HEK293 (cell line): ENCODE measurements at regions not wholly inside any gene's neighbourhood (a gene's known extent, or its start where the extent isn't known, plus 50 kb on each side); places are given as distances from the start of the nearest gene placed in this dataset.

ENCODE experiments used
- CTCF ChIA-PET: fragments of 350-600 bp; formaldehyde crosslinking; extraction: SDS; loops from one replicate; lab custom pipeline; 2021; ENCODE audit warnings: antibody characterized with exemption; lab: Yijun Ruan, JAX
- POLR2A ChIA-PET: fragments of 300-600 bp; formaldehyde crosslinking; extraction: SDS; loops from one replicate; lab custom pipeline; 2020; ENCODE audit warnings: antibody characterized with exemption, inconsistent platforms; lab: Yijun Ruan, JAX
- H3K27ac ChIP-seq: fragments of 200-500 bp; sonication (Bioruptor generic); 2 replicates; pipeline ENCODE4 v1.5.1; 2014; ENCODE audit warnings: low read depth, low read length, control low read depth, inconsistent platforms; ENCODE audit errors: extremely low read depth
- H3K36me3 ChIP-seq, 2 experiments: fragments of 200-500 bp in 1 of 2; sonication (Bioruptor generic) in 1 of 2; 1 replicate in 1 of 2; 2 replicates in 1 of 2; pipeline ENCODE4 v1.5.1; 2014 to 2017; ENCODE audit warnings: inconsistent platforms in 2 of 2, low read length in 2 of 2; ENCODE audit not compliant: control insufficient read depth in 2 of 2, insufficient read depth in 1 of 2
- H3K4me1 ChIP-seq: fragments of 200-500 bp; sonication (Bioruptor generic); 2 replicates; pipeline ENCODE4 v1.5.1; 2014; ENCODE audit warnings: mild to moderate bottlenecking, low read length, inconsistent platforms; ENCODE audit not compliant: control insufficient read depth, insufficient read depth
- H3K4me3 ChIP-seq: 2 replicates; pipeline ENCODE4 v1.5.1; 2011; ENCODE audit warnings: low read depth, mild to moderate bottlenecking, control low read depth, low read length, moderate library complexity
- H3K9me3 ChIP-seq: fragments of 200-500 bp; sonication (Bioruptor generic); 2 replicates; pipeline ENCODE4 v1.5.1; 2014; ENCODE audit warnings: low read depth, low read length, inconsistent platforms; ENCODE audit not compliant: control insufficient read depth, insufficient read depth
- GLI4 ChIP-seq: fragments of 450-650 bp; formaldehyde crosslinking; IDR thresholded peaks from 2 replicates; pipeline ENCODE4 v1.5.1; 2016; ENCODE audit warnings: missing biosample characterization, missing genetic modification characterization
- HOXD13 ChIP-seq: sonication (generic); formaldehyde crosslinking; IDR thresholded peaks from 2 replicates; pipeline ENCODE4 v1.8.0; 2022; ENCODE audit warnings: missing genetic modification reagents, borderline replicate concordance
- OVOL3 ChIP-seq: fragments of 450-650 bp; formaldehyde crosslinking; IDR thresholded peaks from 2 replicates; pipeline ENCODE4 v1.5.1; 2016; ENCODE audit warnings: missing biosample characterization, missing genetic modification characterization
- PRDM10 ChIP-seq: fragments of 450-650 bp; formaldehyde crosslinking; IDR thresholded peaks from 2 replicates; pipeline ENCODE4 v1.5.1; 2016; ENCODE audit warnings: missing biosample characterization, missing genetic modification characterization
- SCRT2 ChIP-seq: fragments of 450-650 bp; formaldehyde crosslinking; IDR thresholded peaks from 2 replicates; pipeline ENCODE4 v1.5.1; 2016; ENCODE audit warnings: missing biosample characterization, missing genetic modification characterization
- SETDB1 ChIP-seq: IDR thresholded peaks from one replicate; pipeline ENCODE4 v1.6.1; 2017; ENCODE audit warnings: mild to moderate bottlenecking, low read length, moderate library complexity, mixed read lengths; ENCODE audit not compliant: insufficient read length
- SP3 ChIP-seq: fragments of 450-650 bp; formaldehyde crosslinking; IDR thresholded peaks from 2 replicates; pipeline ENCODE4 v1.5.1; 2016; ENCODE audit warnings: missing biosample characterization, missing genetic modification characterization
- YY2 ChIP-seq: fragments of 450-650 bp; formaldehyde crosslinking; IDR thresholded peaks from 2 replicates; pipeline ENCODE4 v1.5.1; 2016; ENCODE audit warnings: missing biosample characterization, missing genetic modification characterization
- ZEB2 ChIP-seq: fragments of 450-650 bp; formaldehyde crosslinking; IDR thresholded peaks from 2 replicates; pipeline ENCODE4 v1.5.1; 2016; ENCODE audit warnings: missing biosample characterization, missing genetic modification characterization
- ZFP69B ChIP-seq: fragments of 450-650 bp; formaldehyde crosslinking; IDR thresholded peaks from 2 replicates; pipeline ENCODE4 v1.5.1; 2016; ENCODE audit warnings: missing biosample characterization, missing genetic modification characterization
- ZNF140 ChIP-seq: fragments of 450-650 bp; formaldehyde crosslinking; IDR thresholded peaks from 2 replicates; pipeline ENCODE4 v1.5.1; 2016; ENCODE audit warnings: missing biosample characterization, missing genetic modification characterization
- ZNF175 ChIP-seq: fragments of 450-650 bp; formaldehyde crosslinking; IDR thresholded peaks from 2 replicates; pipeline ENCODE4 v1.5.1; 2016; ENCODE audit warnings: missing biosample characterization, missing genetic modification characterization
- ZNF2 ChIP-seq: fragments of 450-650 bp; formaldehyde crosslinking; IDR thresholded peaks from 2 replicates; pipeline ENCODE4 v1.5.1; 2016; ENCODE audit warnings: missing biosample characterization, missing genetic modification characterization
- ZNF202 ChIP-seq: fragments of 450-650 bp; formaldehyde crosslinking; IDR thresholded peaks from 2 replicates; pipeline ENCODE4 v1.5.1; 2016; ENCODE audit warnings: missing biosample characterization, missing genetic modification characterization, borderline replicate concordance
- ZNF221 ChIP-seq: fragments of 450-650 bp; formaldehyde crosslinking; IDR thresholded peaks from 2 replicates; pipeline ENCODE4 v1.5.1; 2017; ENCODE audit warnings: missing biosample characterization, missing genetic modification characterization, borderline replicate concordance
- ZNF324 ChIP-seq: fragments of 450-650 bp; formaldehyde crosslinking; IDR thresholded peaks from 2 replicates; pipeline ENCODE4 v1.5.1; 2016; ENCODE audit warnings: missing biosample characterization, missing genetic modification characterization
- ZNF423 ChIP-seq: fragments of 450-650 bp; formaldehyde crosslinking; IDR thresholded peaks from 2 replicates; pipeline ENCODE4 v1.5.1; 2016; ENCODE audit warnings: missing biosample characterization, missing genetic modification characterization
- ZNF426 ChIP-seq: fragments of 450-650 bp; formaldehyde crosslinking; IDR thresholded peaks from 2 replicates; pipeline ENCODE4 v1.5.1; 2017; ENCODE audit warnings: missing biosample characterization, missing genetic modification characterization, mild to moderate bottlenecking, inconsistent platforms, moderate library complexity
- ZNF48 ChIP-seq: fragments of 450-650 bp; formaldehyde crosslinking; IDR thresholded peaks from 2 replicates; pipeline ENCODE4 v1.5.1; 2016; ENCODE audit warnings: missing biosample characterization, missing genetic modification characterization
- ZNF510 ChIP-seq: fragments of 450-650 bp; formaldehyde crosslinking; IDR thresholded peaks from 2 replicates; pipeline ENCODE4 v1.5.1; 2018; ENCODE audit warnings: mild to moderate bottlenecking, missing genetic modification characterization, missing biosample characterization; ENCODE audit not compliant: insufficient replicate concordance
- ZNF624 ChIP-seq: fragments of 450-650 bp; formaldehyde crosslinking; IDR thresholded peaks from 2 replicates; pipeline ENCODE4 v1.5.1; 2017; ENCODE audit warnings: missing biosample characterization, missing genetic modification characterization
- ZNF654 ChIP-seq: fragments of 450-650 bp; formaldehyde crosslinking; IDR thresholded peaks from 2 replicates; pipeline ENCODE4 v1.5.1; 2016; ENCODE audit warnings: low read depth, missing biosample characterization, missing genetic modification characterization
- ZNF658 ChIP-seq: fragments of 450-650 bp; formaldehyde crosslinking; IDR thresholded peaks from 2 replicates; pipeline ENCODE4; 2016; ENCODE audit warnings: missing biosample characterization, missing genetic modification characterization
- TF ChIP-seq, protein P1 (sequence below): fragments of 450-650 bp; formaldehyde crosslinking; IDR thresholded peaks from 2 replicates; pipeline ENCODE4 v1.5.1; 2016; ENCODE audit warnings: missing biosample characterization, missing genetic modification characterization, borderline replicate concordance
- TF ChIP-seq, protein P2 (sequence below): fragments of 450-650 bp; formaldehyde crosslinking; IDR thresholded peaks from 2 replicates; pipeline ENCODE4 v1.5.1; 2016; ENCODE audit warnings: missing biosample characterization, missing genetic modification characterization, borderline replicate concordance

GRCh38 chr2:175383286-175383685 lies 201.8 kb upstream of the ATP5MC3 start:
- Histone ChIP-seq H3K9me3 (no peaks in the 10 kb centered on the region), H3K4me1 (no peaks in the 10 kb centered on the region), H3K36me3 (no peaks in the 10 kb centered on the region), H3K27ac (no peak overlapping the region), H3K4me3 (no peak overlapping the region)
- TF ChIP-seq HOXD13 (CRISPR knock-in tag), result no peak
- no peak for TF ChIP-seq ZNF175 (tag by site-specific recombination)
- no peak for TF ChIP-seq ZNF202 (tag by site-specific recombination)
- no peak for TF ChIP-seq ZNF221 (tag by site-specific recombination)
- no peak for TF ChIP-seq YY2
- TF ChIP-seq OVOL3, result no peak
- TF ChIP-seq ZEB2, result no peak
- no peak for TF ChIP-seq SP3
- no peak for TF ChIP-seq ZNF426 (tag by site-specific recombination)
- no peak for TF ChIP-seq SCRT2 (tag by site-specific recombination)
- no peak for TF ChIP-seq ZNF510 (tag by site-specific recombination)
- TF ChIP-seq ZNF48 (tag by site-specific recombination), result no peak
- ChIA-PET POLR2A (no interaction called here), CTCF (interaction anchor here (0.6 kb wide), 1 partner anchor 96 kb away, joined by 4 read pairs; no protein-coding TSS in a partner anchor)

- CTCF ChIA-PET, result interaction anchor here (0.6 to 0.9 kb wide), 2 partner anchors 212 to 245 kb away, joined by 3 to 4 read pairs; no protein-coding TSS in a partner anchor
- POLR2A ChIA-PET, result interaction anchor here (0.6 kb wide), 1 partner anchor 733 kb away, joined by 5 read pairs; the partner anchor contains the start of gene HOXD11
- no peak overlapping the region for H3K4me3 ChIP-seq
- TF ChIP-seq ZNF324, result no peak
- no peak for TF ChIP-seq ZNF2 (tag by site-specific recombination)
- TF ChIP-seq ZNF654 (tag by site-specific recombination), result no peak
- TF ChIP-seq ZNF140 (tag by site-specific recombination), result no peak
- no peak for TF ChIP-seq ZNF624
- TF ChIP-seq ZFP69B (tag by site-specific recombination), result no peak
- no peak for TF ChIP-seq SETDB1
- no peak for TF ChIP-seq ZNF658 (tag by site-specific recombination)
- TF ChIP-seq PRDM10 (tag by site-specific recombination), result no peak
- TF ChIP-seq, protein P1, sequence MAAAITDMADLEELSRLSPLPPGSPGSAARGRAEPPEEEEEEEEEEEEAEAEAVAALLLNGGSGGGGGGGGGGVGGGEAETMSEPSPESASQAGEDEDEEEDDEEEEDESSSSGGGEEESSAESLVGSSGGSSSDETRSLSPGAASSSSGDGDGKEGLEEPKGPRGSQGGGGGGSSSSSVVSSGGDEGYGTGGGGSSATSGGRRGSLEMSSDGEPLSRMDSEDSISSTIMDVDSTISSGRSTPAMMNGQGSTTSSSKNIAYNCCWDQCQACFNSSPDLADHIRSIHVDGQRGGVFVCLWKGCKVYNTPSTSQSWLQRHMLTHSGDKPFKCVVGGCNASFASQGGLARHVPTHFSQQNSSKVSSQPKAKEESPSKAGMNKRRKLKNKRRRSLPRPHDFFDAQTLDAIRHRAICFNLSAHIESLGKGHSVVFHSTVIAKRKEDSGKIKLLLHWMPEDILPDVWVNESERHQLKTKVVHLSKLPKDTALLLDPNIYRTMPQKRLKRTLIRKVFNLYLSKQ (tag by site-specific recombination), result no peak
- TF ChIP-seq, protein P2, sequence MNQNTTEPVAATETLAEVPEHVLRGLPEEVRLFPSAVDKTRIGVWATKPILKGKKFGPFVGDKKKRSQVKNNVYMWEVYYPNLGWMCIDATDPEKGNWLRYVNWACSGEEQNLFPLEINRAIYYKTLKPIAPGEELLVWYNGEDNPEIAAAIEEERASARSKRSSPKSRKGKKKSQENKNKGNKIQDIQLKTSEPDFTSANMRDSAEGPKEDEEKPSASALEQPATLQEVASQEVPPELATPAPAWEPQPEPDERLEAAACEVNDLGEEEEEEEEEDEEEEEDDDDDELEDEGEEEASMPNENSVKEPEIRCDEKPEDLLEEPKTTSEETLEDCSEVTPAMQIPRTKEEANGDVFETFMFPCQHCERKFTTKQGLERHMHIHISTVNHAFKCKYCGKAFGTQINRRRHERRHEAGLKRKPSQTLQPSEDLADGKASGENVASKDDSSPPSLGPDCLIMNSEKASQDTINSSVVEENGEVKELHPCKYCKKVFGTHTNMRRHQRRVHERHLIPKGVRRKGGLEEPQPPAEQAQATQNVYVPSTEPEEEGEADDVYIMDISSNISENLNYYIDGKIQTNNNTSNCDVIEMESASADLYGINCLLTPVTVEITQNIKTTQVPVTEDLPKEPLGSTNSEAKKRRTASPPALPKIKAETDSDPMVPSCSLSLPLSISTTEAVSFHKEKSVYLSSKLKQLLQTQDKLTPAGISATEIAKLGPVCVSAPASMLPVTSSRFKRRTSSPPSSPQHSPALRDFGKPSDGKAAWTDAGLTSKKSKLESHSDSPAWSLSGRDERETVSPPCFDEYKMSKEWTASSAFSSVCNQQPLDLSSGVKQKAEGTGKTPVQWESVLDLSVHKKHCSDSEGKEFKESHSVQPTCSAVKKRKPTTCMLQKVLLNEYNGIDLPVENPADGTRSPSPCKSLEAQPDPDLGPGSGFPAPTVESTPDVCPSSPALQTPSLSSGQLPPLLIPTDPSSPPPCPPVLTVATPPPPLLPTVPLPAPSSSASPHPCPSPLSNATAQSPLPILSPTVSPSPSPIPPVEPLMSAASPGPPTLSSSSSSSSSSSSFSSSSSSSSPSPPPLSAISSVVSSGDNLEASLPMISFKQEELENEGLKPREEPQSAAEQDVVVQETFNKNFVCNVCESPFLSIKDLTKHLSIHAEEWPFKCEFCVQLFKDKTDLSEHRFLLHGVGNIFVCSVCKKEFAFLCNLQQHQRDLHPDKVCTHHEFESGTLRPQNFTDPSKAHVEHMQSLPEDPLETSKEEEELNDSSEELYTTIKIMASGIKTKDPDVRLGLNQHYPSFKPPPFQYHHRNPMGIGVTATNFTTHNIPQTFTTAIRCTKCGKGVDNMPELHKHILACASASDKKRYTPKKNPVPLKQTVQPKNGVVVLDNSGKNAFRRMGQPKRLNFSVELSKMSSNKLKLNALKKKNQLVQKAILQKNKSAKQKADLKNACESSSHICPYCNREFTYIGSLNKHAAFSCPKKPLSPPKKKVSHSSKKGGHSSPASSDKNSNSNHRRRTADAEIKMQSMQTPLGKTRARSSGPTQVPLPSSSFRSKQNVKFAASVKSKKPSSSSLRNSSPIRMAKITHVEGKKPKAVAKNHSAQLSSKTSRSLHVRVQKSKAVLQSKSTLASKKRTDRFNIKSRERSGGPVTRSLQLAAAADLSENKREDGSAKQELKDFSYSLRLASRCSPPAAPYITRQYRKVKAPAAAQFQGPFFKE, result no peak
- no peak for TF ChIP-seq GLI4 (tag by site-specific recombination)
- no peak for TF ChIP-seq ZNF423 (tag by site-specific recombination)
Measured at GRCh38 chr2:175373729-175374128, 192.2 kb upstream of the ATP5MC3 start.

More at GRCh38 chr2:175373729-175374128, 192.2 kb upstream of the ATP5MC3 start:
- Histone ChIP-seq H3K27ac (no peak overlapping the region), H3K4me1 (no peaks in the 10 kb centered on the region), H3K36me3 (no peaks in the 10 kb centered on the region), H3K9me3 (no peaks in the 10 kb centered on the region)
